Thyroid gland (tissue), 4 donors: ENCODE measurements at regions not wholly inside any gene's neighbourhood (a gene's known extent, or its start where the extent isn't known, plus 50 kb on each side); places are given as distances from the start of the nearest gene placed in this dataset.
A peak's percentile ranks its signal among the peaks of the same experiment; 100 is the strongest.
"Not testable (repeated sequence)": the region's sequence is repeated elsewhere in the genome, so short reads cannot be mapped to it uniquely, and the experiment has no call there.

Experiments
- DNase-seq, 2 donors: peaks; one replicate each; pipeline ENCODE4 v3.0.0-alpha.2; 2019
- H3K27ac ChIP-seq, 3 donors: fragments of 200-600 bp; sonication (generic); 1 replicate in 2 of 3; 2 replicates in 1 of 3; pipeline ENCODE4 v1.5.1; 2016 to 2019; ENCODE audit warnings: mild to moderate bottlenecking in 1 of 3, moderate library complexity in 1 of 3
- H3K27me3 ChIP-seq: fragments of 200-600 bp; sonication (generic); one replicate; pipeline ENCODE4 v1.5.1; 2019
- H3K36me3 ChIP-seq, 2 donors: fragments of 200-600 bp; sonication (generic); one replicate each; pipeline ENCODE4 v1.5.1; 2016 to 2019
- H3K4me1 ChIP-seq, 2 donors: fragments of 200-600 bp; sonication (generic); one replicate each; pipeline ENCODE4 v1.5.1; 2017 to 2019
- H3K4me3 ChIP-seq, 3 donors: fragments of 200-600 bp; sonication (generic); replicated peaks in 1 of 3; 1 replicate in 2 of 3; 2 replicates in 1 of 3; pipeline ENCODE4 v1.5.1; 2016; ENCODE audit warnings: mild to moderate bottlenecking in 1 of 3
- H3K9me3 ChIP-seq: fragments of 200-600 bp; sonication (generic); one replicate; pipeline ENCODE4 v1.5.1; 2017
- POLR2A ChIP-seq, 2 donors: fragments of 450-650 bp; IDR thresholded peaks; one replicate each; pipeline ENCODE4 v1.6.1; 2017; ENCODE audit warnings: antibody characterized with exemption in 2 of 2, mild to moderate bottlenecking in 2 of 2, moderate library complexity in 1 of 2
- WGBS, 2 donors: methylation state at CpG; one replicate each; pipeline ENCODE4 v1.1.5; 2017; 5-methylcytosine and 5-hydroxymethylcytosine counted together
- intact Hi-C: fragments of 100-400 bp; cut with DNase I; formaldehyde crosslinking; loops from one replicate; pipeline ENCODE4 v1.15.1; 2023
- TF ChIP-seq, protein P1 (sequence below), 6 experiments: fragments of 200-600 bp in 3 of 6; fragments of 450-650 bp in 3 of 6; sonication (generic) in 3 of 6; IDR thresholded peaks; one replicate each; pipeline ENCODE4 v1.5.1; 2016 to 2019; ENCODE audit warnings: antibody characterized with exemption in 6 of 6, mild to moderate bottlenecking in 2 of 6, inconsistent platforms in 1 of 6, moderate library complexity in 1 of 6

DNA sequence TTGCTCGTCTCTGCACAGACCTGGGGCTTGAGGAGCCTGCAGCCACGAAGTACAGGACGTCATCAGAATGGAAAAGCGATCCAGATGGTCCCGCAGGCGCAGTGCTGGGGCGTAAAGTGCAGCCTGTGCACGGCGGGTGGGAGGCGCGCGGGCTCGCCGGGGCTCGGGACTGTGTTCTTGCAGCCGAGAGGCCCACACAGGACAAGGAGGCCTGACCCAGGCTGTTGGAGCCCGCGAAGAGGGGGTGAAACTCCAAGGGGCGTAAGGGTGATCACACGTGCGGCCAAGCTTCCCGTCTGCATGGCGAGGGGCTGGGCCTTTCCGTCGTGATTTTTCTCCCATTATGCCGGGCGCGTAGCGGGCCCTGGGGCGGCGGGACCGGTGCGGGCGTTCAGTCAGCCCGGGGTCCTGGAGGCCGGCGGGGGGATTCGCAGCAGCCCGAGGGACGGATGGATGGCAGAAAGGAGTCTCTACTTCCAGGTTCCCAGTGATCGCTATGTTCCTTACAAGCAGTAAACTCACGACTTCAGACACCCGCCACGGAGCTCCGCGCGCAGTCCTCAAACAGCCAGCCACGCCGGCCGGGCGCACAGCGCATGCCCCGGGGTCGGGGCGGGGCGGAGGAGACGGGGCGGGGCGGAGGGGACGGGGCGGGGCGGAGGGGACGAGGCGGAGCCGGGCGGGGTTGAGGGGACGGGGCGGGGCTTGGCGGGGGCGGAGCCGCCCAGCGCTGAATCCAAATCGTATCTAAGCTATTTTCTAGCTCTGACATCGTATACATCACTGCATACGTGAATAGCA lies 141.0 kb upstream of the KCNJ18 start:
- no peaks in the 10 kb centered on the region for H3K27me3 ChIP-seq
- TF ChIP-seq, protein P1, sequence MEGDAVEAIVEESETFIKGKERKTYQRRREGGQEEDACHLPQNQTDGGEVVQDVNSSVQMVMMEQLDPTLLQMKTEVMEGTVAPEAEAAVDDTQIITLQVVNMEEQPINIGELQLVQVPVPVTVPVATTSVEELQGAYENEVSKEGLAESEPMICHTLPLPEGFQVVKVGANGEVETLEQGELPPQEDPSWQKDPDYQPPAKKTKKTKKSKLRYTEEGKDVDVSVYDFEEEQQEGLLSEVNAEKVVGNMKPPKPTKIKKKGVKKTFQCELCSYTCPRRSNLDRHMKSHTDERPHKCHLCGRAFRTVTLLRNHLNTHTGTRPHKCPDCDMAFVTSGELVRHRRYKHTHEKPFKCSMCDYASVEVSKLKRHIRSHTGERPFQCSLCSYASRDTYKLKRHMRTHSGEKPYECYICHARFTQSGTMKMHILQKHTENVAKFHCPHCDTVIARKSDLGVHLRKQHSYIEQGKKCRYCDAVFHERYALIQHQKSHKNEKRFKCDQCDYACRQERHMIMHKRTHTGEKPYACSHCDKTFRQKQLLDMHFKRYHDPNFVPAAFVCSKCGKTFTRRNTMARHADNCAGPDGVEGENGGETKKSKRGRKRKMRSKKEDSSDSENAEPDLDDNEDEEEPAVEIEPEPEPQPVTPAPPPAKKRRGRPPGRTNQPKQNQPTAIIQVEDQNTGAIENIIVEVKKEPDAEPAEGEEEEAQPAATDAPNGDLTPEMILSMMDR (IDR thresholded peaks at IDR 0.05), result no peak
- peak in 1 of 2 donors; percentile 51 for TF ChIP-seq POLR2A (IDR thresholded peaks at IDR 0.05)

DNA sequence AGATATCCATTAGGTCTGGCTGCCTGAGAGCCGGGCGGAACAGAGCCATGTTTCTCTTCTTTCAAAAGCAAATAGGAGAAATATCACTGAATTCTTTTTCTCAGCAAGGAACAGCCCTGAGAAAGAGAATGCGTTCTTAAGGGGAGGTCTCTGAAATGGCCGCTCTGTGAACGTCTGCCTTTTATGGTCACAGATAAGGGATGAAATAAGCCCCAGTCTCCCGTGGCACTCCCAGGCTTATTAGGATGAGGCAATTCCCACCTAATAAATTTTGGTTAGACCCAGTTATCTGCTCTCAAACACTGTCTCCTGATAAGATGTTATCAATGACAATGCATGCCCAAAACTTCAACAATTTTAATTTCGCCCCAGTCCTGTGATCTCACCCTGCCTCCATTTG lies 133.4 kb upstream of the KCNJ18 start:
- intact Hi-C loops, H3K9me3 ChIP-seq, H3K4me3 ChIP-seq, H3K27me3 ChIP-seq, H3K36me3 ChIP-seq, H3K27ac ChIP-seq, DNase-seq, H3K4me1 ChIP-seq: not testable (repeated sequence)
- 91 to 94% methylated on average over 7 of the region's 7 CpGs for WGBS, 2 donors

More for the DNA sequence above, 141.0 kb upstream of the KCNJ18 start:
- WGBS, 2 donors, result 2 to 4% methylated on average over 24 to 25 of the region's 75 CpGs
- no peaks in the 10 kb centered on the region for H3K36me3 ChIP-seq
- intact Hi-C loops, result no loop called here
- H3K4me3 ChIP-seq, result peak overlapping the region in 2 of 3 donors; percentile 36 to 57
- peaks cover 0 to 7% of the 10 kb centered on the region in 2 donors for H3K4me1 ChIP-seq
- no peaks in the 10 kb centered on the region for H3K9me3 ChIP-seq
- DNase-seq, result peak; percentile 80 to 81
- peak overlapping the region; percentile 48 to 57 (median 51) for H3K27ac ChIP-seq

DNA sequence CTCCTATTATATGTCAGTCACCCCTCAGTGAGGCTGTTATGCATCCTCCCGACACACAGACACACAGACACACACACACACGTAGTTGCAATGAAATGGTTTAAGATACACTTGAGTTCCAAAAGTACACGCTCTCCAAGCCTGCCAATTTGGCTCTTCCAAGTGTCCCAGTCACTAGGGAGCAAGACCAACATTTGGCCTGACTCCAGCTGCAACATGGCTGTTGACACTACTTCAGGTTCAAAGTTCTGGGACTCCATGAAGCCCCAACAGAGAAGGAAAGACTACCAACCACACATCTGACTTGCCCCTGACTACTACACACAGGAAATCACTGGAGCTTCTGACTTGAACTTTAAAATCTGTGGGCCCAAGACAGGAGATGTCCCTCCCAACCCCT lies 128.1 kb upstream of the KCNJ18 start:
- Histone ChIP-seq H3K9me3 (no peaks in the 10 kb centered on the region), H3K27ac (no peak overlapping the region), H3K36me3 (no peaks in the 10 kb centered on the region), H3K4me1 (no peaks in the 10 kb centered on the region), H3K27me3 (no peaks in the 10 kb centered on the region), H3K4me3 (no peak overlapping the region)
- no peak for DNase-seq
- intact Hi-C loops, result no loop called here
- no peak for TF ChIP-seq POLR2A (IDR thresholded peaks at IDR 0.05)
- TF ChIP-seq, protein P1 (IDR thresholded peaks at IDR 0.05), result no peak
- WGBS, 2 donors, result 47 to 52% methylated on average over 3 of the region's 3 CpGs

DNA sequence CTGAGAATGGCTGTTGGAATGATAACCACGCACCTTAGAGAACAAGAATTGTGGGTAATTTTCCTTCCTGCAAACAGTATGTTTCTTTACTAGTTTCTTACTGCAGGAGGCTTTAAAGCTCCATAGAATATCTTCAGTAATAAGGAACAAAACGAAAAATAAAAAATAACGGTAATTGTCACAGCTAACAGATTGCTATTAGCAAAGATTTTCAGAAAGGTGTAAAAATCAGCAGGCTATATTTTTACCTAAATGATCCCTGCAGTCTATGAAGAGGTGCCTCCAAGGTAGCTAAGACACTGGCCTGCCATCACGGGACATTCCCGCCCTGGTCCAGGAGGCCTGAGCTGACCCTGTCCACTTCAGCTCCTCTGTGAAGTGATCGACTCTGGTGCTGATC lies 127.6 kb upstream of the KCNJ18 start:
- H3K4me3 ChIP-seq, H3K36me3 ChIP-seq, H3K27me3 ChIP-seq, H3K9me3 ChIP-seq, DNase-seq, H3K27ac ChIP-seq, intact Hi-C loops, H3K4me1 ChIP-seq: not testable (repeated sequence)
- WGBS, 2 donors, result 82 to 84% methylated on average over 6 of the region's 6 CpGs

DNA sequence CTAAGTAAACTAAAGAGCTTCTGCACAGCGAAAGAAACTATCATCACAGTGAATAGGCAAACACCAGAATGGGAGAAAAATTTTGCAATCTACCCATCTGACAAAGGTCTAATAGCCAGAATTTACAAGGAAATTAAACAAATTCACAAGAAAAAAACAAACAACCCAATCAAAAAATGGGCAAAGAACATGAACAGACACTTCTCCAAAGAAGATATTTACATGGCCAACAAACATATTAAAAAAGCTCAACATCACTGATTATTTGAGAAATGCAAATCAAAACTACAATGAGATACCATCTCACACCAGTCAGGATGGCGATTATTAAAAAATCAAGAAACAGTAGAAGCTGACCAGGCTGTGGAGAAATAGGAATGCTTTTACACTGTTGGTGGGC lies 121.9 kb upstream of the KCNJ18 start:
- H3K9me3 ChIP-seq, H3K36me3 ChIP-seq, H3K27me3 ChIP-seq, intact Hi-C loops, H3K4me3 ChIP-seq, H3K27ac ChIP-seq, DNase-seq, H3K4me1 ChIP-seq: not testable (repeated sequence)
- WGBS, 2 donors, result 59 to 68% methylated on average over 2 of the region's 2 CpGs

DNA sequence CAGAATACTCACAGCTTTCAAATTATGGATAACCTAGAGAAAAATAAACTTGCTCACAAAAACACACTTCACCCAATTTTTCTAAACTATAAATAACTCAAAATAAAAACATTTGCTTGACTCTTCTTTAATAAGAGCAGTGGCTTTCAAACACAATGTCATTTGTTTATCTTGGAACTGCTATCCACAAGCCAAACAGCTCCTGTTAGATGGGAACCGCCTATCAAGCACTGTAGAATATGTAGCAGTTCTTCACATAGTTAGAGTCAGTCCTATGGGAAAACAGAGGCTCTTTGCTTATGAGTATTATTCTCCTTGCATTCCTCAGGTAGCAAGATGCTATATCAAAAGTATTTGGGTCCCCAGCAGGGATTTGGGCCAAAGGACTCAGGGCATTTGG lies 120.2 kb upstream of the KCNJ18 start:
- H3K27me3 ChIP-seq, intact Hi-C loops, H3K27ac ChIP-seq, H3K4me3 ChIP-seq, H3K36me3 ChIP-seq, DNase-seq, H3K4me1 ChIP-seq, H3K9me3 ChIP-seq: not testable (repeated sequence)
- 67% methylated on average over 1 of the region's 1 CpG for WGBS, 2 donors

DNA sequence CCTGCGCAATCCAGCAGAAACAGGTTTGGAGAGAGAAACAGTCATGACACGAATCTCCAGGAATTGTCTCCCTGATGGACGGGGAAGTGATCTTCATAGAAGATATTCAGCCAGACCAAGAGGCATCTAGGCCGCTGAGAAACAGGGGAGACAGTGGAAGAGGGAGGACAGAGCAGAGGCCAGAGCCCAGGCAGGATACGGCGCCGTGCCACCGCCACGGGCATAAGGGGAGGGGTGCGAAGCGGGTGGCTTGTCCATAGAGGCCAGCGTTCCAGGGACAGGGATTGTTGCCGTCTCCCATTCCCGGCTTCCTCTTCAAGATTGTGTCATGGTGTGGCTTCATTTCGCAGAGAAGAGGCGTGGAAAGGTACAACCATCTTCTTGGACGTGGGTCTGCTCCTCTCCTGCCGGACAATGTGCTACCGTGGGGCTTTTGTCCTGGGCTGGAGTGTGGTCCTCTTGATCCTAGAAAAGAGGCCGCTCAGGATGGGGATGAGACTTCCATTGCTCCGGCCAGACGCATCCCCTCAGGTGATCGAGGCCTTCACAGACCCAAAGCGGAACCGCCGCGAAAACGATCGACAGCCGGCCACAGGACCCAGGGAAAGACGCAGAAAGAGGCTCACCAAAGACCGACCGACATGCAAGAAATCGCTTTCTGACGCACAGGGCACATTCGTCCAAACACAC lies 118.9 kb upstream of the KCNJ18 start:
- WGBS, 2 donors, result 76 to 84% methylated on average over 36 of the region's 36 CpGs
- H3K27ac ChIP-seq, DNase-seq, intact Hi-C loops, H3K9me3 ChIP-seq, H3K4me3 ChIP-seq, H3K27me3 ChIP-seq, H3K4me1 ChIP-seq, H3K36me3 ChIP-seq: not testable (repeated sequence)
